Right ventricle myocardium inferior (tissue), 1 donor: ENCODE measurements at regions not wholly inside any gene's neighbourhood (a gene's known extent, or its start where the extent isn't known, plus 50 kb on each side); places are given as distances from the start of the nearest gene placed in this dataset.

ENCODE experiments used
- ATAC-seq: fragments of 200-7000 bp; cut with Tn5 transposase; one replicate; pipeline ENCODE4 v1.9.1; 2020; ENCODE audit warnings: mild to moderate bottlenecking, moderate library complexity
- DNase-seq: peaks from one replicate; pipeline ENCODE4 v3.0.0; 2021; ENCODE audit errors: missing footprints
- intact Hi-C: fragments of 100-400 bp; cut with DNase I; formaldehyde crosslinking; loops from one replicate; pipeline ENCODE4 v1.11.0; 2022
- donor health status: DM: no; HTN: yes; CAD: no; lungs with severe emphysema.

GRCh38 chr7:115511330-115511729 is 519.2 kb downstream of the TFEC start:
- DNase-seq (no peak), ATAC-seq (no peak)
- intact Hi-C loops, result no loop called here

GRCh38 chr7:115505136-115505535 is 525.4 kb downstream of the TFEC start:
- intact Hi-C loops, result no loop called here
- ATAC-seq (no peak), DNase-seq (no peak)

GRCh38 chr7:115499956-115500355 is 530.6 kb downstream of the TFEC start:
- no peak for ATAC-seq
- intact Hi-C loops, result no loop called here

GRCh38 chr7:115496006-115496405 is 534.6 kb downstream of the TFEC start:
- intact Hi-C loops, result no loop called here
- ATAC-seq, result no peak
- no peak for DNase-seq

More at GRCh38 chr7:115499956-115500355, 530.6 kb downstream of the TFEC start:
- DNase-seq, result no peak

GRCh38 chr7:115494529-115495147 is 535.9 kb downstream of the TFEC start:
- ATAC-seq, result no peak
- intact Hi-C loops, result no loop called here
- no peak for DNase-seq

GRCh38 chr7:115493381-115493780 is 537.2 kb downstream of the TFEC start:
- DNase-seq, result no peak
- ATAC-seq, result no peak
- intact Hi-C loops, result no loop called here

GRCh38 chr7:115491744-115492380 is 538.7 kb downstream of the TFEC start:
- DNase-seq (no peak), ATAC-seq (no peak)
- intact Hi-C loops, result no loop called here

GRCh38 chr7:115479448-115479847 is 551.1 kb downstream of the TFEC start:
- DNase-seq (no peak), ATAC-seq (no peak)
- intact Hi-C loops, result loop anchor here (5.0 kb wide), 1 partner anchor 612 kb away; no protein-coding TSS in a partner anchor

GRCh38 chr7:115478426-115478825 is 552.1 kb downstream of the TFEC start:
- DNase-seq (no peak), ATAC-seq (no peak)
- intact Hi-C loops, result loop anchor here (5.0 kb wide), 1 partner anchor 611 kb away; no protein-coding TSS in a partner anchor

GRCh38 chr7:115477193-115477651 is 553.3 kb downstream of the TFEC start:
- DNase-seq (no peak), ATAC-seq (peak; percentile 48)
- intact Hi-C loops, result loop anchor here (5.0 kb wide), 1 partner anchor 610 kb away; no protein-coding TSS in a partner anchor

- no peak for ATAC-seq
Measured at GRCh38 chr7:115476671-115477181, 553.8 kb downstream of the TFEC start.

GRCh38 chr7:115475761-115476385 is 554.0 kb downstream of the MDFIC start:
- peak; percentile 26 for ATAC-seq
- intact Hi-C loops, result loop anchor here (5.0 kb wide), 1 partner anchor 609 kb away; no protein-coding TSS in a partner anchor
- no peak for DNase-seq

More at GRCh38 chr7:115476671-115477181, 553.8 kb downstream of the TFEC start:
- DNase-seq, result no peak
- intact Hi-C loops, result loop anchor here (5.0 kb wide), 1 partner anchor 609 kb away; no protein-coding TSS in a partner anchor

- DNase-seq (no peak), ATAC-seq (no peak)
- intact Hi-C loops, result loop anchor here (5.0 kb wide), 1 partner anchor 608 kb away; no protein-coding TSS in a partner anchor
Measured at GRCh38 chr7:115475206-115475605, 553.3 kb downstream of the MDFIC start.

- intact Hi-C loops, result no loop called here
- ATAC-seq (no peak), DNase-seq (no peak)
Measured at GRCh38 chr7:115474137-115474536, 552.2 kb downstream of the MDFIC start.

- DNase-seq (no peak), ATAC-seq (no peak)
- intact Hi-C loops, result no loop called here
Measured at GRCh38 chr7:115471891-115472290, 550.0 kb downstream of the MDFIC start.

- ATAC-seq (no peak), DNase-seq (no peak)
- intact Hi-C loops, result no loop called here
Measured at GRCh38 chr7:115462301-115463015, 540.6 kb downstream of the MDFIC start.

- no peak for ATAC-seq
- DNase-seq, result no peak
- intact Hi-C loops, result no loop called here
Measured at GRCh38 chr7:115449689-115450088, 527.8 kb downstream of the MDFIC start.

- intact Hi-C loops, result no loop called here
- ATAC-seq, result no peak
- no peak for DNase-seq
Measured at GRCh38 chr7:115447495-115447894, 525.6 kb downstream of the MDFIC start.

- intact Hi-C loops, result no loop called here
- no peak for DNase-seq
Measured at GRCh38 chr7:115441033-115441432, 519.1 kb downstream of the MDFIC start.

More at GRCh38 chr7:115441033-115441432, 519.1 kb downstream of the MDFIC start:
- ATAC-seq, result no peak
